HG02571 (cell line): ENCODE measurements at regions not wholly inside any gene's neighbourhood (a gene's known extent, or its start where the extent isn't known, plus 50 kb on each side); places are given as distances from the start of the nearest gene placed in this dataset.

Experiments
- ATAC-seq: cut with Tn5 transposase; IDR thresholded peaks from one replicate; pipeline ENCODE4 v1.9.1; 2021; ENCODE audit warnings: mild to moderate bottlenecking, moderate library complexity; ENCODE audit not compliant: unreplicated experiment

GRCh38 chr3:40800343-40800742 lies 275.6 kb downstream of the ZNF621 start:
- no peak for ATAC-seq

- ATAC-seq: no peak
These were observed 276.6 kb downstream of the ZNF621 start for GRCh38 chr3:40801284-40801741.

- ATAC-seq: no peak
These were observed 278.6 kb downstream of the ZNF621 start for GRCh38 chr3:40803311-40803710.

- ATAC-seq: no peak
These were observed 280.7 kb downstream of the ZNF621 start for GRCh38 chr3:40805456-40805855.

GRCh38 chr3:40810813-40811212 lies 286.1 kb downstream of the ZNF621 start:
- no peak for ATAC-seq

GRCh38 chr3:40817017-40817416 lies 292.3 kb downstream of the ZNF621 start:
- no peak for ATAC-seq

DNA sequence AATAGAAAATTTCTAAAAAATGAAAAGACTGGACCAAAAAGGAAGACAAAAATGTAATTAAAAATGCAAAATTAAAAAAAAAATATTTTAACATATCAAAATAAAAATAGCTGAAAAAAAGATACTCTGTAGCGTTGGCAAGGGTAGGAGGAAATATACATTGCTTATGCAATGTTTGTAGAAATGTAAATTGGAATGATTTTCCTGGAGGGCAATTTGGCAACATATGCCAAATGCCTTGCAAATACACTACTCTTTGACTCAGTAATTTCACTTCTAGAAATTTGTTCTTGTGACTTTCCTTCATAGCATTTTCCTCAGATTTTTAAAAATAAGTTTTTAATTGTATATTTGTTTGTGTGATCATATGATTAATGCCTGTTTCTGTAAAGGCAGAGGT lies 296.6 kb downstream of the ZNF621 start:
- no peak for ATAC-seq

GRCh38 chr3:40827226-40827625 lies 302.5 kb downstream of the ZNF621 start:
- ATAC-seq: no peak

- ATAC-seq: no peak
These were observed 303.4 kb downstream of the ZNF621 start for GRCh38 chr3:40827942-40828688.

GRCh38 chr3:40828741-40829415 lies 304.1 kb downstream of the ZNF621 start:
- no peak for ATAC-seq

- no peak for ATAC-seq
These were observed 305.1 kb downstream of the ZNF621 start for GRCh38 chr3:40829876-40830275.

- ATAC-seq: no peak
These were observed 312.5 kb downstream of the ZNF621 start for GRCh38 chr3:40837300-40837699.

DNA sequence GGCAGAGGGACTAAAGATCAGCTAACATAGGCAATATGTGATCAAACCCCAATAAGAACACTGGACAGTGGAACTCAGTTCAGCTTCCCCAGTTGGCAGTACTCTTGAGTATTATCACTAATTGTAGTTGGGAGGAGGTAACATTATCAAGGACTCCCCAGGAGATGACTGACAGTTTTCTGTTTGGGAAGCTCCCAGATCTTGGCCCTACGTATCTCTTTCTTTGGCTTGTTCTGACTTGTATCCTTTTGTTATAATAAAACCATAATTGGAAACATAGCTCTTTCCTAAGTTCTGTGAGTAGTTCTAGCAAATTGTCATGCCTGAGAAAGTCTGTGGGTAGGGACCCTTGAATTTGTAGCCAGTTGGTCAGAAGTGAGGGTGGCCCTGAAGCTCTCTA lies 316.4 kb downstream of the ZNF621 start:
- ATAC-seq: no peak

DNA sequence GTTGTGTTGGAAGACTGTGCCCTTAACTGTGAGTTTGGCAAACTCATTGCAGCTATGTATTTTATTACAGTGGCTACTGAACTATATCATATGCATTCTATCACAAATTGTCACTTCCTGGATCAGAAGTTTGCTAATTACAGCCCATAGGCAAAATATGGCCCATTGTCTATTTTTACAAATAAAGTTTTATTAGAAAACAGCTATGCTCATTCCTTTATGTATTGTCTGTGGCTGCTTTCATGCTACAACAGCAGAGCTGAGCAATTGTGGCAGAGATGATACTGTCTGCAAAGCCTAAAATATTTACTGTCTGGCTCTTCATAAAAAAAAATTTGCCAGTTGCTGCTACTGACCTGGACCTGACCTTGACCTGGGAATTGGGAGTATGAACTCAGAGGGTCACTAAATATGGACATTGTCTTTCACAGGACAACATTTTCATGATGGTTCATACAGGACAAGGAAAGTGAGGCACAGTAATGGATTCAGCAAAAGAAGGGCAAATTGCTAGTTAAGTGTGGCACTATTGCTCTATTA lies 316.9 kb downstream of the ZNF621 start:
- ATAC-seq: no peak

DNA sequence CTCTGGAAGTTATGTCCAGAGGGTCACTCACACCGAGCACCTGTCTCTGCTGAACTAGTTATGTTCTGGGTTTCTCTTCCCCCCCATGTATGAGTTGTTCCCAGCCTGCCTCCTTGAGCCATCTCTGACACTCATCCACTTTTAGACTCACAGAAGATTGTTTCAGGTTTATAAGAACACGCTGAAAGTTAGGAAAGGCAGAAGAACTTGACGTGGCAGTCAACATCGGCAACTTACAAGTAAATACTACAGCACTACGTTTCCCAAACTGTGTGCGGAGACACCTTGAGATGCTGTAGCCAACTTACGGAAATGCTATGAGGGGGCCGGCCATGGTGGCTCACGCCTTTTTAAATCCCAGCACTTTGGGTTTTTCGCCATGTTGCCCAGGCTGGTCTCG lies 318.0 kb downstream of the ZNF621 start:
- ATAC-seq: no peak

DNA sequence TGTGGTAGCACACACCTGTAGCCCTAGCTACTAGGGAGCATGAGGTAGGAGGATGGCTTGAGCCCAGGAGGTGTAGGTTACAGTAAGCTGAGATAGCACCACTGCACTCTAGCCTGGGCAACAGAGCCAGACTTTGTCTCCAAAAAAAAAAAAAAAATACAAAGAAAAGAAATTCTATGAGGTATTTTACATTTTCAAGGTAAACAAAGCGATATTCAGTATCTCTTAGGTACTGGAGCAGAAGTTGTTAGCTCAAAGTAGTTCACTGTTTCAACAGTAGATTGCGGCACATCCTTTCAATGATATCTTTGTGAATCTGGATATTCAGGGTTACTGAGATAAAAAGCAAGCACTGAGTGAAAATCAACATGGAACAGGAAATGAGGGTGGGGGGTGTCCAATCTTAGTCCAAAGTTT lies 318.5 kb downstream of the ZNF621 start:
- ATAC-seq: no peak

DNA sequence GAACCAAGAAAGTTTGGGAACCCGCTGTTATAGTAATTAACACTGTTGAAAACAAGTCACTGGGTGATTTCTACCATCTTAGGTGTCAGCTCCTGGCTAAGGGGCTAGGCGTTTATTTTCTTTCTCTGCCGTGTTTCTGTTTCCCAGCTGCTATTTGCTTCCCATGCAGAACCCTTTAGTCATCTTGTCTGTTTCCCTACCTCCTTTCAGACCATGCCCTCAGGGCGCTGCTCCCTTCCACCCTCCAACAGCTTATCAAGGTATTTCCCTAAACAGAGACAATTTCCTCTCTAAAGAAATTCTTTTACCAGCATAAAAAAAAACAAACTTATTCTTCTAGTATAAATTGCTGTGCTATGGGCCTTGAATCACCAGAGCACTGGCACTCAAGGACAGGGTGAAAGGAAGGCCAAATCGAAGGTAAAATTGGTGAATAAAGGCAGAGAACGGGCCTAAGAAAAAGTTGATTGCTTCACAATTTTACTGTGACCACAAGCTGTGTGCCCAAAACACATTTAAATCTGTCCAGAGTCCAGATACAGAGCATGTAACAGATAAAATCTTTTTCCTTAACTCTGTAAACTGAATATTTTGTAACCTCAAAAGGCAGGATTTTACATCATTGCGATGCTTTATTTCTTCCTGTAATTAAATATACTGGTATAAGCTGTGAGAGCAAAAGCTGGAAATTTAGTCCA lies 319.2 kb downstream of the ZNF621 start:
- no peak for ATAC-seq

DNA sequence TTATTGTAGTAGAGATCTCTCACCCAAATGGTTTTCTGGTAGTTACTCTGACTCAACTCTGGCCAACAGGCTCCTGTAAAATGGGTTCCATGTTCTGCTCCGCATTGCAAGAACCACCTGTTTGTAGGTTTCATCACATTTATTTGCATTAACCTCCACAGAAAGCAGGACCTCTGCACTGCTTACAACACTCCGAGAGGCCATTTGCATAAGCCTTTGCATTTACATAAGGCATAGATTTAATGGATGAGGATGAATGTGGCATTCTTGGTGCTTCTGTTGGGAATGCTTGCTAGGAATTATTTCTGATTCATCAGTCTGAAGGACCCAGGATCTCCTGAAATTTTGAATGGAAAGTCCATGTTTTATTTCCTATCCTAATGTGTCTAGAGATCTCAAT lies 320.1 kb downstream of the ZNF621 start:
- ATAC-seq: no peak

DNA sequence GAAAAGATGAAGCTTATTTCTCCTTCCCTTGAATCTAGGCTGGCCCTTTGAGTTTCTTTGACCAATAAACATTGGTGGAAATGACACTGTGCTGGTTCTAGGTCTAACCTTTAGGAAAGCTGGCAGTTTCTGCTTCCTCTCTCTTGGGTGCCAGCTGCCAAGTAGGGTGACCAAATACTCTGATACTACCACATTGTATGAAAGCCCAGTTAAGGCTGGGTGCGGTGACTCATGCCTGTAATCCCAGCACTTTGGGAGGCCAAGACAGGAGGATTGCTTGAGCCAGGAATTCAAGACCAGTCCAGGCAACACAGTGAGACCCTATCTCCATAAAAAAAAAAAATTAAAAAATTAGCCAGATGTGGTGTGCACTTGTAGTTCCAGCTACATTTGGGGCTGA lies 320.7 kb downstream of the ZNF621 start:
- no peak for ATAC-seq

- ATAC-seq: no peak
These were observed 321.2 kb downstream of the ZNF621 start for GRCh38 chr3:40845916-40846315.

GRCh38 chr3:40846451-40846850 lies 321.7 kb downstream of the ZNF621 start:
- ATAC-seq: no peak

DNA sequence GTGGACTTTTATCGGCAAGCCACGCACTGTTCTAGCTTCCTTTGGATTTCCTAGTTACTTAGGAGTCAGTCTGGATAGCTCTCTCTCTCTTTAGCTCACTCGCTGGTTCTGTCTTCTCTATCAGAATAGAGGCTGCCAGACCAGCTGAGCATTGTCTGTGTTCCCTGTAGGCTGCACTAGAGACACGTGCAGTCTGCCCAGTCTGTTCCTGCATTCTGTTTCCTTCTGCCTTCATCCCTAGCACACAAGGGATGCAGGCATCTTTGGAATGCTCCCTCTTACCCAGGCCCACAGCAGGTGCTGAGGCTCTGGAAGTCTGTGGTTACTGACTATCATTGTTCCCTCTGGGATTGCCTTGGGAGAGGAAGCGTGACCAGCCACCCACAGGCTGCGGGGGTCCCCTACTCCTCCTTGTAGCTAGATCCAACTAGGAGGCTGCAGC lies 322.8 kb downstream of the ZNF621 start:
- no peak for ATAC-seq
